Activated CD4-positive, alpha-beta T cell treated with anti-CD3 and anti-CD28 coated beads, Interleukin-2, amount 50 U/mL, for 24 hours (primary cell): ENCODE measurements at regions not wholly inside any gene's neighbourhood (a gene's known extent, or its start where the extent isn't known, plus 50 kb on each side); places are given as distances from the start of the nearest gene placed in this dataset.

ENCODE experiments used
- DNase-seq, 2 donors: peaks; one replicate each; pipeline ENCODE4 v3.0.0-alpha.2; 2020; ENCODE audit warnings: low read depth in 1 of 2, low spot score in 1 of 2

- no peak for DNase-seq
Observed at GRCh38 chr9:119836036-119836435, 466.8 kb upstream of the BRINP1 start.

GRCh38 chr9:119834064-119834620, 464.9 kb upstream of the BRINP1 start:
- DNase-seq, result no peak

- no peak for DNase-seq
Observed at GRCh38 chr9:119831309-119831708, 462.1 kb upstream of the BRINP1 start.

- no peak for DNase-seq
Observed at GRCh38 chr9:119829748-119830147, 460.5 kb upstream of the BRINP1 start.

GRCh38 chr9:119829186-119829585, 460.0 kb upstream of the BRINP1 start:
- DNase-seq, result no peak

- DNase-seq, result no peak
Observed at GRCh38 chr9:119827526-119827925, 458.3 kb upstream of the BRINP1 start.

- no peak for DNase-seq
Observed at GRCh38 chr9:119827126-119827525, 457.9 kb upstream of the BRINP1 start.

GRCh38 chr9:119818726-119819435, 449.6 kb upstream of the BRINP1 start:
- no peak for DNase-seq

- DNase-seq, result no peak
Observed at GRCh38 chr9:119810645-119811429, 441.6 kb upstream of the BRINP1 start.

- no peak for DNase-seq
Observed at GRCh38 chr9:119803679-119804078, 434.4 kb upstream of the BRINP1 start.

GRCh38 chr9:119802621-119803020, 433.4 kb upstream of the BRINP1 start:
- DNase-seq, result no peak

- DNase-seq, result no peak
Observed at GRCh38 chr9:119802133-119802532, 432.9 kb upstream of the BRINP1 start.

- no peak for DNase-seq
Observed at GRCh38 chr9:119801311-119801710, 432.1 kb upstream of the BRINP1 start.

GRCh38 chr9:119795395-119795794, 426.2 kb upstream of the BRINP1 start:
- DNase-seq, result no peak

- no peak for DNase-seq
Observed at GRCh38 chr9:119794836-119795235, 425.6 kb upstream of the BRINP1 start.

- DNase-seq, result no peak
Observed at GRCh38 chr9:119793218-119793617, 424.0 kb upstream of the BRINP1 start.

GRCh38 chr9:119792242-119792641, 423.0 kb upstream of the BRINP1 start:
- no peak for DNase-seq

GRCh38 chr9:119789987-119790386, 420.8 kb upstream of the BRINP1 start:
- no peak for DNase-seq

- no peak for DNase-seq
Observed at GRCh38 chr9:119788921-119789320, 419.7 kb upstream of the BRINP1 start.

- no peak for DNase-seq
Observed at GRCh38 chr9:119781886-119782285, 412.7 kb upstream of the BRINP1 start.

- DNase-seq, result no peak
Observed at GRCh38 chr9:119775410-119775809, 406.2 kb upstream of the BRINP1 start.

GRCh38 chr9:119773823-119774222, 404.6 kb upstream of the BRINP1 start:
- DNase-seq, result no peak
